Liver (tissue), 8 donors: ENCODE measurements at regions not wholly inside any gene's neighbourhood (a gene's known extent, or its start where the extent isn't known, plus 50 kb on each side); places are given as distances from the start of the nearest gene placed in this dataset.

ENCODE experiments used
- DNase-seq: peaks from one replicate; pipeline ENCODE4 v3.0.0-alpha.2; 2017; ENCODE audit warnings: low spot score
- H3K27ac ChIP-seq, 2 donors: one replicate each; pipeline ENCODE4 v1.7.0; 2013; ENCODE audit warnings: inconsistent platforms in 2 of 2, low read length in 2 of 2, control low read depth in 1 of 2, low read depth in 1 of 2, mild to moderate bottlenecking in 1 of 2
- H3K27me3 ChIP-seq, 4 donors: one replicate each; pipeline versions ENCODE4 v1.6.1 to v1.7.0; 2013; ENCODE audit warnings: low read length in 3 of 4, inconsistent platforms in 1 of 4, mild to moderate bottlenecking in 1 of 4, moderate library complexity in 1 of 4; ENCODE audit not compliant: control insufficient read depth in 4 of 4, insufficient read depth in 4 of 4
- H3K36me3 ChIP-seq, 4 donors: one replicate each; pipeline versions ENCODE4 v1.6.1 to v1.7.0; 2013; ENCODE audit warnings: low read length in 3 of 4, mild to moderate bottlenecking in 3 of 4, low read depth in 1 of 4, moderate library complexity in 1 of 4; ENCODE audit not compliant: control insufficient read depth in 4 of 4, insufficient read depth in 3 of 4
- H3K4me1 ChIP-seq, 4 donors: one replicate each; pipeline versions ENCODE4 v1.6.1 to v1.7.0; 2013; ENCODE audit warnings: low read length in 3 of 4, mild to moderate bottlenecking in 3 of 4, moderate library complexity in 1 of 4; ENCODE audit not compliant: control insufficient read depth in 4 of 4, insufficient read depth in 4 of 4
- H3K4me3 ChIP-seq, 3 donors: one replicate each; pipeline versions ENCODE4 v1.6.1 to v1.7.0; 2013; ENCODE audit warnings: low read length in 3 of 3, control low read depth in 1 of 3, low read depth in 1 of 3, mild to moderate bottlenecking in 1 of 3
- H3K9ac ChIP-seq, 2 donors: one replicate each; pipeline ENCODE4 v1.7.0; 2013; ENCODE audit warnings: low read length in 2 of 2, mild to moderate bottlenecking in 2 of 2, moderate library complexity in 2 of 2, control low read depth in 1 of 2, low read depth in 1 of 2
- H3K9me3 ChIP-seq, 4 donors: one replicate each; pipeline versions ENCODE4 v1.6.1 to v1.7.0; 2013; ENCODE audit warnings: low read length in 3 of 4; ENCODE audit not compliant: control insufficient read depth in 4 of 4
- CTCF ChIP-seq: fragments of 150-350 bp; IDR thresholded peaks from 2 replicates; pipeline ENCODE4 v1.5.1; 2017; ENCODE audit warnings: improper control_type of control experiment, low read depth, low read length; ENCODE audit not compliant: missing input control
- EGR1 ChIP-seq, 2 donors: IDR thresholded peaks; 2 replicates each; pipeline ENCODE4 v1.6.1; 2016 to 2018; ENCODE audit warnings: antibody characterized with exemption in 2 of 2, low read depth in 2 of 2
- FOXA1 ChIP-seq: IDR thresholded peaks from 2 replicates; pipeline ENCODE4 v1.6.1; 2016; ENCODE audit warnings: antibody characterized with exemption
- FOXA2 ChIP-seq: IDR thresholded peaks from 2 replicates; pipeline ENCODE4 v1.6.1; 2016; ENCODE audit warnings: antibody characterized with exemption
- GABPA ChIP-seq, 2 donors: IDR thresholded peaks in 1 of 2; conservative IDR thresholded peaks in 1 of 2; 2 replicates each; pipeline ENCODE4 v1.6.1; 2016; ENCODE audit warnings: antibody characterized with exemption in 2 of 2, mild to moderate bottlenecking in 1 of 2, moderate library complexity in 1 of 2
- HNF4A ChIP-seq, 2 donors: conservative IDR thresholded peaks; 2 replicates each; pipeline ENCODE4 v1.6.1; 2016; ENCODE audit warnings: antibody characterized with exemption in 2 of 2, mild to moderate bottlenecking in 2 of 2
- HNF4G ChIP-seq: IDR thresholded peaks from 2 replicates; pipeline ENCODE4 v1.6.1; 2016; ENCODE audit warnings: antibody characterized with exemption
- JUND ChIP-seq, 2 donors: IDR thresholded peaks; 2 replicates each; pipeline ENCODE4 v1.6.1; 2016; ENCODE audit warnings: antibody characterized with exemption in 2 of 2
- MAX ChIP-seq: IDR thresholded peaks from 2 replicates; pipeline ENCODE4 v1.6.1; 2016; ENCODE audit warnings: antibody characterized with exemption
- NR2F2 ChIP-seq: IDR thresholded peaks from 2 replicates; pipeline ENCODE4 v1.6.1; 2016; ENCODE audit warnings: antibody characterized with exemption
- RAD21 ChIP-seq, 2 donors: IDR thresholded peaks; 2 replicates each; pipeline ENCODE4 v1.6.1; 2016; ENCODE audit warnings: antibody characterized with exemption in 2 of 2, mild to moderate bottlenecking in 2 of 2
- REST ChIP-seq: IDR thresholded peaks from 2 replicates; pipeline ENCODE4 v1.6.1; 2016; ENCODE audit warnings: antibody characterized with exemption, mild to moderate bottlenecking
- RXRA ChIP-seq, 2 donors: IDR thresholded peaks; 2 replicates each; pipeline ENCODE4 v1.6.1; 2017 to 2018; ENCODE audit warnings: antibody characterized with exemption in 2 of 2, mild to moderate bottlenecking in 1 of 2
- SP1 ChIP-seq: IDR thresholded peaks from 2 replicates; pipeline ENCODE4 v1.6.1; 2018; ENCODE audit warnings: antibody characterized with exemption, mild to moderate bottlenecking
- YY1 ChIP-seq: IDR thresholded peaks from 2 replicates; pipeline ENCODE4 v1.6.1; 2016; ENCODE audit warnings: antibody characterized with exemption, mild to moderate bottlenecking
- WGBS: extraction: QIAGEN DNeasy Blood & Tissue Kit; methylation state at CpG from one replicate; pipeline ENCODE4 v1.1.7; 2013; 5-methylcytosine and 5-hydroxymethylcytosine counted together
- TF ChIP-seq, protein P1 (sequence below): IDR thresholded peaks from 2 replicates; pipeline ENCODE4 v1.6.1; 2016; ENCODE audit warnings: antibody characterized with exemption
- donor health status: healthy.
- donor health status: healthy.
- donor health status: healthy.
- donor health status: healthy.
- donor health status: healthy.

GRCh38 chr5:24353016-24353415, 291.8 kb downstream of the CDH10 start:
- Histone ChIP-seq H3K9me3 (no peaks in the 10 kb centered on the region), H3K4me3 (no peak overlapping the region), H3K4me1 (no peaks in the 10 kb centered on the region), H3K36me3 (no peaks in the 10 kb centered on the region), H3K27ac (no peak overlapping the region), H3K27me3 (peaks cover 0 to 4% (median 0%) of the 10 kb centered on the region in 4 donors), H3K9ac (no peak overlapping the region)
- no peak for DNase-seq
- TF ChIP-seq CTCF = no peak
- no peak for TF ChIP-seq YY1
- 86% methylated on average over 2 of the region's 2 CpGs for WGBS

DNA sequence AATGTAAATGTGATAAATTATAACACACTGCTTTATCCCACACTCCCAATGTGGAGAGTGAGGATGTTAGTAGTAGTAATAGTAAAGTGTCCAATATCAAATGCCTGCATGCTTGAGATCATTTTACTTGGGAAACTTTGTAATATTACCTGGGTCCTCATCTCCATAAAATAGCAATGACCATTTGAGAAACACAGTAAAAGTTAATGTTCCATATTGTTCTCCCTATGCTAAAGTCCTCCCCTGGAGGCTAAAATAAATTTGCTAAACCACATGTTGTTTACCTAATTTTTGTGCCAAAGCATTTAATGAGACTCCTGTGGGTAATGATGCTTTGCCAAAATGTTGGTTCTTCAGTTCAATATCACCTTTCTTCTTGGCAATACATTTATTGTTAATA, 291.2 kb downstream of the CDH10 start:
- Histone ChIP-seq H3K4me1 (no peaks in the 10 kb centered on the region), H3K27ac (no peak overlapping the region), H3K36me3 (no peaks in the 10 kb centered on the region), H3K9me3 (no peaks in the 10 kb centered on the region), H3K9ac (no peak overlapping the region), H3K4me3 (no peak overlapping the region), H3K27me3 (peaks cover 0 to 4% (median 0%) of the 10 kb centered on the region in 4 donors)
- TF ChIP-seq NR2F2 (no peak), YY1 (no peak), GABPA (IDR thresholded peaks at IDR 0.05 in 1 of 2, conservative IDR thresholded peaks at IDR 0.05 in 1 of 2) (no peak), RXRA (IDR thresholded peaks at IDR 0.05) (no peak), SP1 (no peak), FOXA1 (no peak), JUND (IDR thresholded peaks at IDR 0.05) (no peak), HNF4A (conservative IDR thresholded peaks at IDR 0.05) (no peak), HNF4G (no peak), FOXA2 (no peak)
- TF ChIP-seq, protein P1, sequence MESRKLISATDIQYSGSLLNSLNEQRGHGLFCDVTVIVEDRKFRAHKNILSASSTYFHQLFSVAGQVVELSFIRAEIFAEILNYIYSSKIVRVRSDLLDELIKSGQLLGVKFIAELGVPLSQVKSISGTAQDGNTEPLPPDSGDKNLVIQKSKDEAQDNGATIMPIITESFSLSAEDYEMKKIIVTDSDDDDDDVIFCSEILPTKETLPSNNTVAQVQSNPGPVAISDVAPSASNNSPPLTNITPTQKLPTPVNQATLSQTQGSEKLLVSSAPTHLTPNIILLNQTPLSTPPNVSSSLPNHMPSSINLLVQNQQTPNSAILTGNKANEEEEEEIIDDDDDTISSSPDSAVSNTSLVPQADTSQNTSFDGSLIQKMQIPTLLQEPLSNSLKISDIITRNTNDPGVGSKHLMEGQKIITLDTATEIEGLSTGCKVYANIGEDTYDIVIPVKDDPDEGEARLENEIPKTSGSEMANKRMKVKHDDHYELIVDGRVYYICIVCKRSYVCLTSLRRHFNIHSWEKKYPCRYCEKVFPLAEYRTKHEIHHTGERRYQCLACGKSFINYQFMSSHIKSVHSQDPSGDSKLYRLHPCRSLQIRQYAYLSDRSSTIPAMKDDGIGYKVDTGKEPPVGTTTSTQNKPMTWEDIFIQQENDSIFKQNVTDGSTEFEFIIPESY = no peak
- no peak for DNase-seq

- Histone ChIP-seq H3K4me3 (no peak overlapping the region), H3K4me1 (no peaks in the 10 kb centered on the region), H3K36me3 (no peaks in the 10 kb centered on the region), H3K27me3 (no peaks in the 10 kb centered on the region), H3K9me3 (no peaks in the 10 kb centered on the region), H3K27ac (no peak overlapping the region), H3K9ac (no peak overlapping the region)
- 85% methylated on average over 9 of the region's 9 CpGs for WGBS
- no peak for DNase-seq
- TF ChIP-seq REST (no peak), RXRA (IDR thresholded peaks at IDR 0.05) (no peak), EGR1 (IDR thresholded peaks at IDR 0.05; ENCODE audit: low read depth in 2 of 2) (no peak), RAD21 (IDR thresholded peaks at IDR 0.05) (no peak), FOXA1 (no peak), NR2F2 (no peak), YY1 (no peak), MAX (no peak), SP1 (no peak), HNF4A (conservative IDR thresholded peaks at IDR 0.05) (no peak)
- TF ChIP-seq, protein P1 = no peak
These were observed 280.8 kb downstream of the CDH10 start for GRCh38 chr5:24363789-24364481.
